HEK293 (cell line): ENCODE measurements at regions not wholly inside any gene's neighbourhood (a gene's known extent, or its start where the extent isn't known, plus 50 kb on each side); places are given as distances from the start of the nearest gene placed in this dataset.

Source experiments
- CTCF ChIA-PET: fragments of 350-600 bp; formaldehyde crosslinking; extraction: SDS; loops from one replicate; lab custom pipeline; 2021; ENCODE audit warnings: antibody characterized with exemption; lab: Yijun Ruan, JAX
- POLR2A ChIA-PET: fragments of 300-600 bp; formaldehyde crosslinking; extraction: SDS; loops from one replicate; lab custom pipeline; 2020; ENCODE audit warnings: antibody characterized with exemption, inconsistent platforms; lab: Yijun Ruan, JAX
- H3K27ac ChIP-seq: fragments of 200-500 bp; sonication (Bioruptor generic); 2 replicates; pipeline ENCODE4 v1.5.1; 2014; ENCODE audit warnings: low read depth, low read length, control low read depth, inconsistent platforms; ENCODE audit errors: extremely low read depth
- H3K36me3 ChIP-seq, 2 experiments: fragments of 200-500 bp in 1 of 2; sonication (Bioruptor generic) in 1 of 2; 1 replicate in 1 of 2; 2 replicates in 1 of 2; pipeline ENCODE4 v1.5.1; 2014 to 2017; ENCODE audit warnings: inconsistent platforms in 2 of 2, low read length in 2 of 2; ENCODE audit not compliant: control insufficient read depth in 2 of 2, insufficient read depth in 1 of 2
- H3K4me1 ChIP-seq: fragments of 200-500 bp; sonication (Bioruptor generic); 2 replicates; pipeline ENCODE4 v1.5.1; 2014; ENCODE audit warnings: mild to moderate bottlenecking, low read length, inconsistent platforms; ENCODE audit not compliant: control insufficient read depth, insufficient read depth
- H3K4me3 ChIP-seq: 2 replicates; pipeline ENCODE4 v1.5.1; 2011; ENCODE audit warnings: low read depth, mild to moderate bottlenecking, control low read depth, low read length, moderate library complexity
- H3K9me3 ChIP-seq: fragments of 200-500 bp; sonication (Bioruptor generic); 2 replicates; pipeline ENCODE4 v1.5.1; 2014; ENCODE audit warnings: low read depth, low read length, inconsistent platforms; ENCODE audit not compliant: control insufficient read depth, insufficient read depth
- BCL11B ChIP-seq: fragments of 450-650 bp; formaldehyde crosslinking; IDR thresholded peaks from 2 replicates; pipeline ENCODE4 v1.5.1; 2016; ENCODE audit warnings: low read depth, missing biosample characterization, missing genetic modification characterization
- GLI2 ChIP-seq: fragments of 450-650 bp; formaldehyde crosslinking; IDR thresholded peaks from 2 replicates; pipeline ENCODE4; 2017; ENCODE audit warnings: missing biosample characterization, missing genetic modification characterization, low read depth, borderline replicate concordance
- KLF8 ChIP-seq: fragments of 450-650 bp; formaldehyde crosslinking; IDR thresholded peaks from 2 replicates; pipeline ENCODE4 v1.5.1; 2016; ENCODE audit warnings: missing biosample characterization, missing genetic modification characterization
- PATZ1 ChIP-seq: fragments of 450-650 bp; formaldehyde crosslinking; IDR thresholded peaks from 2 replicates; pipeline ENCODE4 v1.5.1; 2016; ENCODE audit warnings: missing biosample characterization, missing genetic modification characterization
- PRDM2 ChIP-seq: fragments of 450-650 bp; formaldehyde crosslinking; IDR thresholded peaks from 2 replicates; pipeline ENCODE4 v1.5.1; 2016; ENCODE audit warnings: missing biosample characterization, missing genetic modification characterization, borderline replicate concordance
- RBAK ChIP-seq: fragments of 450-650 bp; formaldehyde crosslinking; IDR thresholded peaks from 2 replicates; pipeline ENCODE4 v1.5.1; 2016; ENCODE audit warnings: missing biosample characterization, missing genetic modification characterization
- TCF7L2 ChIP-seq: IDR thresholded peaks from 2 replicates; pipeline ENCODE4 v1.6.1; 2011; ENCODE audit warnings: low read depth, mild to moderate bottlenecking, inconsistent platforms, low read length, moderate library complexity, borderline replicate concordance
- ZBTB49 ChIP-seq: fragments of 450-650 bp; formaldehyde crosslinking; IDR thresholded peaks from 2 replicates; pipeline ENCODE4 v1.5.1; 2016; ENCODE audit warnings: missing biosample characterization, missing genetic modification characterization, low read depth
- ZFP69B ChIP-seq: fragments of 450-650 bp; formaldehyde crosslinking; IDR thresholded peaks from 2 replicates; pipeline ENCODE4 v1.5.1; 2016; ENCODE audit warnings: missing biosample characterization, missing genetic modification characterization
- ZNF114 ChIP-seq: fragments of 450-650 bp; formaldehyde crosslinking; IDR thresholded peaks from 2 replicates; pipeline ENCODE4 v1.5.0; 2017; ENCODE audit warnings: missing biosample characterization, missing genetic modification characterization
- ZNF133 ChIP-seq: fragments of 450-650 bp; formaldehyde crosslinking; IDR thresholded peaks from 2 replicates; pipeline ENCODE4 v1.5.1; 2016; ENCODE audit warnings: missing biosample characterization, missing genetic modification characterization
- ZNF138 ChIP-seq: fragments of 450-650 bp; formaldehyde crosslinking; IDR thresholded peaks from 2 replicates; pipeline ENCODE4 v1.5.1; 2016; ENCODE audit warnings: missing biosample characterization, missing genetic modification characterization, borderline replicate concordance
- ZNF184 ChIP-seq: fragments of 450-650 bp; IDR thresholded peaks from 2 replicates; pipeline ENCODE4 v1.5.1; 2018; ENCODE audit warnings: missing biosample characterization, mild to moderate bottlenecking, missing genetic modification characterization
- ZNF202 ChIP-seq: fragments of 450-650 bp; formaldehyde crosslinking; IDR thresholded peaks from 2 replicates; pipeline ENCODE4 v1.5.1; 2016; ENCODE audit warnings: missing biosample characterization, missing genetic modification characterization, borderline replicate concordance
- ZNF280D ChIP-seq: fragments of 450-650 bp; formaldehyde crosslinking; IDR thresholded peaks from 2 replicates; pipeline ENCODE4 v1.5.1; 2016; ENCODE audit warnings: missing biosample characterization, missing genetic modification characterization
- ZNF292 ChIP-seq: fragments of 450-650 bp; formaldehyde crosslinking; IDR thresholded peaks from 2 replicates; pipeline ENCODE4 v1.5.1; 2016; ENCODE audit warnings: low read depth, missing biosample characterization, missing genetic modification characterization, borderline replicate concordance
- ZNF501 ChIP-seq: fragments of 450-650 bp; formaldehyde crosslinking; IDR thresholded peaks from 2 replicates; pipeline ENCODE4 v1.5.1; 2016; ENCODE audit warnings: missing biosample characterization, missing genetic modification characterization
- ZNF621 ChIP-seq: fragments of 450-650 bp; formaldehyde crosslinking; IDR thresholded peaks from 2 replicates; pipeline ENCODE4 v1.5.1; 2017; ENCODE audit warnings: missing biosample characterization, missing genetic modification characterization
- ZNF660 ChIP-seq: fragments of 450-650 bp; IDR thresholded peaks from 2 replicates; pipeline ENCODE4 v1.5.1; 2018; ENCODE audit warnings: missing biosample characterization, mild to moderate bottlenecking, missing genetic modification characterization
- ZNF664 ChIP-seq: fragments of 450-650 bp; formaldehyde crosslinking; IDR thresholded peaks from 2 replicates; pipeline ENCODE4 v1.5.1; 2016; ENCODE audit warnings: missing biosample characterization, missing genetic modification characterization
- ZNF677 ChIP-seq: fragments of 450-650 bp; IDR thresholded peaks from 2 replicates; pipeline ENCODE4 v1.5.0; 2018; ENCODE audit warnings: missing biosample characterization, mild to moderate bottlenecking, missing genetic modification characterization, moderate library complexity
- ZSCAN4 ChIP-seq: fragments of 450-650 bp; formaldehyde crosslinking; IDR thresholded peaks from 2 replicates; pipeline ENCODE4 v1.5.1; 2017; ENCODE audit warnings: missing biosample characterization, missing genetic modification characterization

- TF ChIP-seq ZSCAN4, result no peak
- TF ChIP-seq ZNF664, result no peak
- no peak for TF ChIP-seq ZNF202
- no peak for TF ChIP-seq GLI2 (tag by site-specific recombination)
- TF ChIP-seq ZNF621 (tag by site-specific recombination), result no peak
- TF ChIP-seq ZBTB49 (tag by site-specific recombination), result no peak
- no peak for TF ChIP-seq ZNF501
- TF ChIP-seq ZNF114 (tag by site-specific recombination), result no peak
- TF ChIP-seq ZNF280D (tag by site-specific recombination), result no peak
- TF ChIP-seq ZNF292 (tag by site-specific recombination), result no peak
- no peak for TF ChIP-seq PRDM2 (tag by site-specific recombination)
- TF ChIP-seq, all 188 proteins: peak for 0
Observed at GRCh38 chr10:56082169-56082568, 278.9 kb downstream of the ZWINT start (continued).

- Histone ChIP-seq H3K9me3 (no peaks in the 10 kb centered on the region), H3K4me1 (no peaks in the 10 kb centered on the region), H3K36me3 (no peaks in the 10 kb centered on the region), H3K27ac (no peak overlapping the region), H3K4me3 (no peak overlapping the region)
- ChIA-PET CTCF (no interaction called here), POLR2A (no interaction called here)
- no peak for TF ChIP-seq ZNF660 (tag by site-specific recombination)
- TF ChIP-seq TCF7L2, result no peak
- TF ChIP-seq ZNF677 (tag by site-specific recombination), result no peak
- no peak for TF ChIP-seq RBAK
- TF ChIP-seq ZFP69B (tag by site-specific recombination), result no peak
- no peak for TF ChIP-seq ZNF133 (tag by site-specific recombination)
- TF ChIP-seq BCL11B (tag by site-specific recombination), result no peak
- TF ChIP-seq PATZ1 (tag by site-specific recombination), result no peak
- TF ChIP-seq ZNF202, result no peak
- TF ChIP-seq ZNF138 (tag by site-specific recombination), result no peak
- TF ChIP-seq ZNF114 (tag by site-specific recombination), result no peak
- no peak for TF ChIP-seq ZNF184 (tag by site-specific recombination)
- TF ChIP-seq KLF8, result no peak
Observed at GRCh38 chr10:56068473-56069263, 292.4 kb downstream of the ZWINT start.
